ENCODE measurements at regions not wholly inside any gene's neighbourhood (a gene's known extent, or its start where the extent isn't known, plus 50 kb on each side); places are given as distances from the start of the nearest gene placed in this dataset.

DNA sequence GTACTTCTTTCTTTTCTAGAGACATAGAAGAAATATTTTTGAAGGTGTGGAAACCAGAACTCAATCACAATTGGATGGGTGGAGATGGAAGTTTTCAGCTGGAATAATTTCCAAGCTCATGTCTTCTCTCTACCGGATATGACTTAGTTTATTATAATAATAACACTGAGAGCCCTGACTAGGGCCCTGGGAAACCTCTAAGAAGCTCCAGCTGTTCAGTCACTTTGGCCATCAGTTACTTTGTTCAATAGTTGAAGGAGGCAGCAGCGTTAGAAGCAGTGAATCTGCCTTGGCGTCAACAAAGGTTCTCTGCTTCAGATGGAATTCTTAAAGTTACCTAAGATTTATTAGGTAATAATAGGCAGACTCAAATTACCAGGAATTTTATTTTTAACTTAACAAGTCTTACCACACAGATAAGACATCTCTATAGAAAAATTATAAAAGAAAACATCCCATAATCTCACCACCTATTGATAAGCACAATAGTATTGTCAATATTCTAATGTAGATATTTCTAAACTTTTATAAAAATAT, 293.8 kb upstream of the CHAC2 start:
- POLR2A ChIA-PET = no interaction called here
- Histone ChIP-seq H3K27me3 (replicated peaks in 1 of 2; ENCODE audit: control insufficient read depth in 2 of 2, extremely low read depth in 1 of 2, insufficient read depth in 2 of 2, low read length in 1 of 2) (no peaks in the 10 kb centered on the region), H3K36me3 (ENCODE audit: control insufficient read depth in 2 of 2, extremely low read depth in 1 of 2, insufficient read depth in 1 of 2, low read length in 1 of 2) (no peaks in the 10 kb centered on the region), H3K4me3 (ENCODE audit: control insufficient read depth in 1 of 2, extremely low read depth in 1 of 2, low read length in 1 of 2) (no peak overlapping the region), H3K27ac (ENCODE audit: low read length) (no peak overlapping the region), H3K9me3 (no peaks in the 10 kb centered on the region), H3K4me1 (ENCODE audit: control insufficient read depth in 1 of 2, extremely low read depth in 1 of 2, insufficient read depth in 2 of 2, low read length in 2 of 2) (no peaks in the 10 kb centered on the region)
- Mint-ChIP-seq H3K9me3 (peaks cover 0 to 4% (median 0%) of the 10 kb centered on the region in 3 donors), H3K27me3 (peaks cover 2 to 10% of the 10 kb centered on the region in 2 donors), H3K27ac (no peak overlapping the region), H3K4me3 (no peak overlapping the region), H3K36me3 (no peaks in the 10 kb centered on the region), H3K4me1 (no peaks in the 10 kb centered on the region)
- CTCF ChIA-PET = no interaction called here
- WGBS (ENCODE audit: insufficient coverage) = no CpG with 5 or more reads among the region's 3 CpGs
- DNase-seq (no peak), ATAC-seq (replicated peaks in 1 of 4) (no peak)

DNA sequence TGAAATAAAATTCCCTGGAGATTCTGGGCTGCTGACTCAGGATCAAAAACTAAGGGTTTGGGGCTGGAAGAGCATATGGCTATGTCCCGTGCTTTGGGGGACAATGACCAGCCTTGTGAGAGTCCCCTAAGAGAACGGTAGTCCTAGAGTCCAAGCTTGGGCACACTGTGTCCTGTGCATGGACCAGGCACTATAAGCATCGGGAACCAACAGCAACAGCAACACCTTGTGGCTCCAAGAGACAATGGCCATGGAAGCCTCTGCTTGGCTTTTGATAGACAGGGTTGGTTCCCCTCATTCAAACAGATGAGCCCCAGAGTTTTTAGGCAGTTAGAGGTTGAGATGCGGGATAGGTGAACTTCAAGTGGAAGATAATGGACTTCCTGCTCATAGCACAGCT, 294.4 kb upstream of the CHAC2 start:
- Mint-ChIP-seq H3K9me3 (peaks cover 0 to 4% (median 0%) of the 10 kb centered on the region in 3 donors), H3K4me3 (no peak overlapping the region), H3K27me3 (peaks cover 2 to 10% of the 10 kb centered on the region in 2 donors), H3K27ac (no peak overlapping the region), H3K36me3 (no peaks in the 10 kb centered on the region), H3K4me1 (no peaks in the 10 kb centered on the region)
- WGBS (ENCODE audit: insufficient coverage) = 80% methylated on average over 3 of the region's 4 CpGs
- H3K4me3 ChIP-seq (ENCODE audit: control insufficient read depth in 1 of 2, extremely low read depth in 1 of 2, low read length in 1 of 2) = no peak overlapping the region
- no peaks in the 10 kb centered on the region for H3K9me3 ChIP-seq
- no peaks in the 10 kb centered on the region for H3K4me1 ChIP-seq (ENCODE audit: control insufficient read depth in 1 of 2, extremely low read depth in 1 of 2, insufficient read depth in 2 of 2, low read length in 2 of 2)
- DNase-seq = no peak
- CTCF ChIA-PET = no interaction called here
- no peaks in the 10 kb centered on the region for H3K27me3 ChIP-seq (replicated peaks in 1 of 2; ENCODE audit: control insufficient read depth in 2 of 2, extremely low read depth in 1 of 2, insufficient read depth in 2 of 2, low read length in 1 of 2)
- H3K36me3 ChIP-seq (ENCODE audit: control insufficient read depth in 2 of 2, extremely low read depth in 1 of 2, insufficient read depth in 1 of 2, low read length in 1 of 2) = no peaks in the 10 kb centered on the region
- H3K27ac ChIP-seq (ENCODE audit: low read length) = no peak overlapping the region
- POLR2A ChIA-PET = no interaction called here
- no peak for ATAC-seq (replicated peaks in 1 of 4)

DNA sequence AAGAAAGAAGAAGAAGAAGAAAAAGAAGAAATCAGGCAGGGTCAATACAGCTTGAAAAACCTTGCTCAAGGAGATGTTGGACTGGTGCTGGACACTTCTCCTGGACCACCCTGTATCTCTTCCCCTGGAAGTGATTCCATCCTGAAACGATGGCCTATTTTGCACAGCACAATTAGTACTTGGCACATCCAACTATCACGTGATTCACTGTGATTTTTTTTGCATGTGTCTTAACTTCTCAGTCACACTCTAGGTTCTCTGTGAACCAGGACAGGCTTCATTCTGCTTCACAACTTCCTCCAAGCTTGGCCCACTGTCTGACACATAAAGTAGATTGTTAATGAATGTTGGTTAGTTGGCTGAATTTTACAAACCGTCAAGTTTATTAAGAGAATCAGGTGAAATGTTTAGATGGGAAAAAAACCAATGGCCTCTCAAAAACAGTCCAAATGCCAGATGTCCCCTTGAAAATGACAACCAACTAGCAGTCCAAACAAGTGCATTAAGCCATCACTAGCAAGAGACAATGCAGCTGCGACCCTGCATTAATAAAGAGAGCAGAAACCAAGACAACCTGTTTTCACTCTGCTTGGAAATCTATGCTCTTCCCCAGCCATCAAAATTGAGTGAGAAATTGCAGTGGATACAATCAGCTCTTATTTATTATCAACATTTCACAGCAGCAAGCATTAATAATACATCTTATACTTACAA, 300.0 kb upstream of the CHAC2 start:
- Histone ChIP-seq H3K9me3 (no peaks in the 10 kb centered on the region), H3K27ac (ENCODE audit: low read length) (no peak overlapping the region), H3K4me1 (ENCODE audit: control insufficient read depth in 1 of 2, extremely low read depth in 1 of 2, insufficient read depth in 2 of 2, low read length in 2 of 2) (no peaks in the 10 kb centered on the region), H3K4me3 (ENCODE audit: control insufficient read depth in 1 of 2, extremely low read depth in 1 of 2, low read length in 1 of 2) (no peak overlapping the region), H3K27me3 (replicated peaks in 1 of 2; ENCODE audit: control insufficient read depth in 2 of 2, extremely low read depth in 1 of 2, insufficient read depth in 2 of 2, low read length in 1 of 2) (no peaks in the 10 kb centered on the region), H3K36me3 (ENCODE audit: control insufficient read depth in 2 of 2, extremely low read depth in 1 of 2, insufficient read depth in 1 of 2, low read length in 1 of 2) (no peaks in the 10 kb centered on the region)
- Mint-ChIP-seq H3K27ac (no peak overlapping the region), H3K9me3 (peaks cover 0 to 4% (median 0%) of the 10 kb centered on the region in 3 donors), H3K27me3 (peaks cover 4 to 5% of the 10 kb centered on the region in 2 donors), H3K4me1 (no peaks in the 10 kb centered on the region), H3K4me3 (no peak overlapping the region), H3K36me3 (no peaks in the 10 kb centered on the region)
- ATAC-seq (replicated peaks in 1 of 4) (no peak), DNase-seq (no peak)
- WGBS (ENCODE audit: insufficient coverage) = 65% methylated on average over 3 of the region's 4 CpGs
- ChIA-PET CTCF (no interaction called here), POLR2A (no interaction called here)

DNA sequence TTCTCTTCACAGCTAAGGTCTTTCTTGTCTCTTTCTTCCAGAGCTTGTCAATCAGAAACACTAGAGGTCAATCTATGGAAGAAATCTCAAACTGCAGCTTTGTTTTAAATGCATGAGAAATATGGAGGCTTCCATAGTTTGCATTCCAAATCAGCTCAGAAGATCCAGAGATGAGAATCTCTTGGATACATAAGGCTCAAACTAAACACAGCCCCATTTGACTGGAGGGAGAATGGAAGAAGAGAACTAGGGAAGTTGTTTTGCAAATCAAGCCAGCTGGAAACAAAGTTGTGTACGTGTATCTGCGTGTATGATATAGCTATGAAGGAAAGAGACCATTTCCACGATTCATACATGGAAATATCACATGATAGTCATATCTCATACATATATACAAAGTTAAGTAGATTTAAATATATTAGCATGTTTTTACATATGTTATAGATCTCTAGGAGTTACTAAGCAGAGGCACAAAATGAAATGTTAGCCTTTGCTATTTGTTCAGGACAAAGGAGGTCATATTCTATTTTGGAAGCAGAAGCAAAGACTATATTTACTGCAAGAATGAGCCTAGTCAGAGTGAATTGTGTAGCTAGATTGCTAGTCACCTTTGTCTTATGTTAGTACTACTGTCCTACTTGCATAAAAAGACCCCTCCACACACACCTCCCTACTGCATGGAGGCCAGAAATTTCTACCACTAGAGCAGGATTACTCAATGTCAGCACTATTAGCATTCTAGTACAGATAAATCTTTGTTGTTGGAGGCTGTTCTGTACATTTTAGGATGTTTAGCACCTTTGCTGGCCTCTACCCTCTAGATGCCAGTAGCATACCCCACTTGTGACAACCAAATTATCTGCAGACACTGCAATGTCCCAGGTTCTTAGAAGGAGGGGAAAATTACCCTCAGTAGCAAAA, 303.5 kb upstream of the CHAC2 start:
- H3K4me1 ChIP-seq (ENCODE audit: control insufficient read depth in 1 of 2, extremely low read depth in 1 of 2, insufficient read depth in 2 of 2, low read length in 2 of 2) = no peaks in the 10 kb centered on the region
- H3K4me3 Mint-ChIP-seq = no peak overlapping the region
- H3K36me3 Mint-ChIP-seq = no peaks in the 10 kb centered on the region
- WGBS (ENCODE audit: insufficient coverage) = no CpG with 5 or more reads among the region's 3 CpGs
- H3K27me3 Mint-ChIP-seq = peaks cover 3 to 4% of the 10 kb centered on the region in 2 donors
- H3K27me3 ChIP-seq (replicated peaks in 1 of 2; ENCODE audit: control insufficient read depth in 2 of 2, extremely low read depth in 1 of 2, insufficient read depth in 2 of 2, low read length in 1 of 2) = no peaks in the 10 kb centered on the region
- no peaks in the 10 kb centered on the region for H3K36me3 ChIP-seq (ENCODE audit: control insufficient read depth in 2 of 2, extremely low read depth in 1 of 2, insufficient read depth in 1 of 2, low read length in 1 of 2)
- ChIA-PET POLR2A (no interaction called here), CTCF (no interaction called here)
- H3K27ac Mint-ChIP-seq = no peak overlapping the region
- H3K9me3 ChIP-seq = no peaks in the 10 kb centered on the region
- ATAC-seq (replicated peaks in 1 of 4) (no peak), DNase-seq (no peak)
- peaks cover 0 to 2% (median 0%) of the 10 kb centered on the region in 3 donors for H3K9me3 Mint-ChIP-seq
- H3K4me1 Mint-ChIP-seq = no peaks in the 10 kb centered on the region
- H3K4me3 ChIP-seq (ENCODE audit: control insufficient read depth in 1 of 2, extremely low read depth in 1 of 2, low read length in 1 of 2) = no peak overlapping the region
- H3K27ac ChIP-seq (ENCODE audit: low read length) = no peak overlapping the region

DNA sequence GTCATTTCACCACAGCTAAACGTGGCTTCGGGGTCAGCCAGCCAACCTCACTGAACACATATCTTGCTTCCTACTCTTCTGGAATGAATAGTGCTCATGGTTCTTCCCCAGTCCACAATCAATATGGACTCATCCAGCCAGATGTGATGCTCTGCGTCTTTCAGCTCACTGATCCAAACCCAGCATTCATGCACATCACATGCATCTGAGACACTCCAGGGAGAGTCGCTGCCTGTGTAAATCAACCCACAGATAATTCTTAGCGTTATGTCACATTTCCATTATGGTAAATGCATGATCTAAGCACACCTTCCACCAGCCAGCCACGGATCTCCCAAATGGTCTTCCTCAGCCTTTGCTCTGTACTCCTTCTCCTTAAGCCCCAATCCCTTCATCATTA, 306.7 kb upstream of the CHAC2 start:
- POLR2A ChIA-PET = no interaction called here
- DNase-seq (no peak), ATAC-seq (replicated peaks in 1 of 4) (no peak)
- H3K9me3 Mint-ChIP-seq = peaks cover 0 to 5% (median 0%) of the 10 kb centered on the region in 3 donors
- Histone ChIP-seq H3K36me3 (ENCODE audit: control insufficient read depth in 2 of 2, extremely low read depth in 1 of 2, insufficient read depth in 1 of 2, low read length in 1 of 2) (no peaks in the 10 kb centered on the region), H3K9me3 (no peaks in the 10 kb centered on the region), H3K4me3 (ENCODE audit: control insufficient read depth in 1 of 2, extremely low read depth in 1 of 2, low read length in 1 of 2) (no peak overlapping the region), H3K27ac (ENCODE audit: low read length) (no peak overlapping the region), H3K27me3 (replicated peaks in 1 of 2; ENCODE audit: control insufficient read depth in 2 of 2, extremely low read depth in 1 of 2, insufficient read depth in 2 of 2, low read length in 1 of 2) (no peaks in the 10 kb centered on the region), H3K4me1 (ENCODE audit: control insufficient read depth in 1 of 2, extremely low read depth in 1 of 2, insufficient read depth in 2 of 2, low read length in 2 of 2) (no peaks in the 10 kb centered on the region)
- H3K4me1 Mint-ChIP-seq = no peaks in the 10 kb centered on the region
- H3K27me3 Mint-ChIP-seq = peaks cover 3 to 8% of the 10 kb centered on the region in 2 donors
- H3K4me3 Mint-ChIP-seq = no peak overlapping the region
- H3K27ac Mint-ChIP-seq = no peak overlapping the region
- WGBS (ENCODE audit: insufficient coverage) = 93% methylated on average over 5 of the region's 6 CpGs
- no peaks in the 10 kb centered on the region for H3K36me3 Mint-ChIP-seq
- CTCF ChIA-PET = interaction anchor here in 1 of 2 donors (0.8 kb wide), 1 partner anchor 1998 kb away, joined by 3 read pairs; no protein-coding TSS in a partner anchor

DNA sequence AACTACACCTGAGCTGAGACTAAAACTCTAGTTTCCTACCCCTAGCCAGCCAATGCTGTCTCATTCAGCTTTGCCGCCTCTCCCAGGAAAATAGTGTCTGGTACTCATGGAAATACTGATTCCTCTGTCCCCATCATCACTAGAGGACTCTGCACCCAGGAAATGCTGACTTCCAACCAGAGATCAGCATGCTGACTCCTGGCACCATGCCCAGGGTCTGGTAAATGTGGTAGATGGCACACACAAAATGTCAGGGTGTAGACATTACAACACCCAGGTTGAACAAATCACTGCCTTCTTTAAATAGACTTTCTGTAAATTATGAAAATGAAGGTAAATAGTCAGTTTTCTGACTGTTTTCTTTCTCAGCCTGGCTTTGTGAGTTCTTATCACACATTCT, 307.3 kb upstream of the CHAC2 start:
- CTCF ChIA-PET = no interaction called here
- peaks cover 0 to 6% (median 0%) of the 10 kb centered on the region in 3 donors for H3K9me3 Mint-ChIP-seq

More for the DNA sequence above, 307.3 kb upstream of the CHAC2 start:
- POLR2A ChIA-PET = no interaction called here
- Histone ChIP-seq H3K36me3 (ENCODE audit: control insufficient read depth in 2 of 2, extremely low read depth in 1 of 2, insufficient read depth in 1 of 2, low read length in 1 of 2) (no peaks in the 10 kb centered on the region), H3K27ac (ENCODE audit: low read length) (no peak overlapping the region), H3K4me3 (ENCODE audit: control insufficient read depth in 1 of 2, extremely low read depth in 1 of 2, low read length in 1 of 2) (no peak overlapping the region), H3K4me1 (ENCODE audit: control insufficient read depth in 1 of 2, extremely low read depth in 1 of 2, insufficient read depth in 2 of 2, low read length in 2 of 2) (no peaks in the 10 kb centered on the region), H3K27me3 (replicated peaks in 1 of 2; ENCODE audit: control insufficient read depth in 2 of 2, extremely low read depth in 1 of 2, insufficient read depth in 2 of 2, low read length in 1 of 2) (no peaks in the 10 kb centered on the region), H3K9me3 (no peaks in the 10 kb centered on the region)
- WGBS (ENCODE audit: insufficient coverage) = 100% methylated on average over 1 of the region's 1 CpG
- Mint-ChIP-seq H3K36me3 (no peaks in the 10 kb centered on the region), H3K4me1 (no peaks in the 10 kb centered on the region), H3K27me3 (peaks cover 0 to 4% of the 10 kb centered on the region in 2 donors), H3K4me3 (no peak overlapping the region), H3K27ac (no peak overlapping the region)
- ATAC-seq (replicated peaks in 1 of 4) = no peak
- DNase-seq = no peak
